ENCODE measurements at regions not wholly inside any gene's neighbourhood (a gene's known extent, or its start where the extent isn't known, plus 50 kb on each side); places are given as distances from the start of the nearest gene placed in this dataset.

- Histone ChIP-seq H3K36me3 (ENCODE audit: insufficient read depth, low read length) (no peaks in the 10 kb centered on the region), H3K9me3 (ENCODE audit: low read length) (no peaks in the 10 kb centered on the region), H4K20me1 (ENCODE audit: insufficient read depth) (no peaks in the 10 kb centered on the region), H3K4me2 (ENCODE audit: low read length) (no peak overlapping the region), H3K9ac (ENCODE audit: low read length) (no peak overlapping the region), H3K9me2 (ENCODE audit: insufficient read depth, low read length) (no peaks in the 10 kb centered on the region), H3K27me3 (ENCODE audit: insufficient read depth, low read depth, low read length) (no peaks in the 10 kb centered on the region), H3K79me2 (replicated peaks; ENCODE audit: insufficient read depth, low read length) (no peaks in the 10 kb centered on the region), H3K27ac (ENCODE audit: low read length) (no peak overlapping the region), H3F3A (ENCODE audit: insufficient read depth, low read length, poor library complexity, severe bottlenecking) (no peaks in the 10 kb centered on the region), H3K4me3 (ENCODE audit: low read length) (no peak overlapping the region), H2AFZ (ENCODE audit: low read depth, low read length) (no peak overlapping the region)
- no peak for TF ChIP-seq RAD21 (conservative IDR thresholded peaks at IDR 0.05)
- TF ChIP-seq EP300 (conservative IDR thresholded peaks at IDR 0.05; ENCODE audit: poor library complexity, severe bottlenecking) = no peak
These were observed 82.2 kb downstream of the RBFOX3 start for GRCh38 chr17:79528592-79529125.

GRCh38 chr17:79527306-79527705, 83.5 kb downstream of the RBFOX3 start:
- Histone ChIP-seq H3K9ac (ENCODE audit: low read length) (no peak overlapping the region), H2AFZ (ENCODE audit: low read depth, low read length) (no peak overlapping the region), H3K27me3 (ENCODE audit: insufficient read depth, low read depth, low read length) (no peaks in the 10 kb centered on the region), H3K79me2 (replicated peaks; ENCODE audit: insufficient read depth, low read length) (no peaks in the 10 kb centered on the region), H3K9me3 (ENCODE audit: low read length) (no peaks in the 10 kb centered on the region), H3F3A (ENCODE audit: insufficient read depth, low read length, poor library complexity, severe bottlenecking) (no peaks in the 10 kb centered on the region), H3K27ac (ENCODE audit: low read length) (no peak overlapping the region), H3K36me3 (ENCODE audit: insufficient read depth, low read length) (no peaks in the 10 kb centered on the region), H4K20me1 (ENCODE audit: insufficient read depth) (no peaks in the 10 kb centered on the region), H3K9me2 (ENCODE audit: insufficient read depth, low read length) (no peaks in the 10 kb centered on the region), H3K4me2 (ENCODE audit: low read length) (no peak overlapping the region), H3K4me3 (ENCODE audit: low read length) (no peak overlapping the region)
- no peak for TF ChIP-seq TAF1 (IDR thresholded peaks at IDR 0.05; ENCODE audit: low read depth)
- TF ChIP-seq MXI1 (conservative IDR thresholded peaks at IDR 0.05; ENCODE audit: poor library complexity, severe bottlenecking) = no peak
- no peak for TF ChIP-seq EP300 (conservative IDR thresholded peaks at IDR 0.05; ENCODE audit: poor library complexity, severe bottlenecking)
- no peak for TF ChIP-seq SMC3 (conservative IDR thresholded peaks at IDR 0.05; ENCODE audit: poor library complexity)
- no peak for TF ChIP-seq REST (IDR thresholded peaks at IDR 0.05; ENCODE audit: borderline replicate concordance)
- no peak for TF ChIP-seq POLR2AphosphoS5 (IDR thresholded peaks at IDR 0.05)
- no peak for TF ChIP-seq EZH2 (IDR thresholded peaks at IDR 0.05; ENCODE audit: borderline replicate concordance, insufficient read depth, low read length, poor library complexity, severe bottlenecking)
- TF ChIP-seq RAD21 (conservative IDR thresholded peaks at IDR 0.05) = no peak
- no peak for TF ChIP-seq CTCF (IDR thresholded peaks at IDR 0.05; ENCODE audit: poor library complexity, severe bottlenecking)

All from neural cell (in vitro differentiated cells).